Stimulated activated CD4-positive, alpha-beta T cell treated with anti-CD3 and anti-CD28 coated beads, TNF-alpha, amount 100 ng/mL, for 4 hours (primary cell): ENCODE measurements at regions not wholly inside any gene's neighbourhood (a gene's known extent, or its start where the extent isn't known, plus 50 kb on each side); places are given as distances from the start of the nearest gene placed in this dataset.

Experiments
- DNase-seq, 3 experiments: peaks; one replicate each; pipeline ENCODE4 v3.0.0-alpha.2; 2020; ENCODE audit warnings: low read depth in 3 of 3

GRCh38 chr7:142409471-142409870 lies 151.6 kb upstream of the PRSS58 start:
- no peak for DNase-seq

- no peak for DNase-seq
Observed at GRCh38 chr7:142408794-142409193, 150.9 kb upstream of the PRSS58 start.

GRCh38 chr7:142407939-142408570 lies 150.2 kb upstream of the PRSS58 start:
- no peak for DNase-seq

- DNase-seq, result no peak
Observed at GRCh38 chr7:142405122-142405765, 147.4 kb upstream of the PRSS58 start.

GRCh38 chr7:142401951-142402350 lies 144.1 kb upstream of the PRSS58 start:
- DNase-seq, result no peak

GRCh38 chr7:142400042-142400533 lies 142.2 kb upstream of the PRSS58 start:
- no peak for DNase-seq

- DNase-seq, result peak in 1 of 3 experiments; percentile 13
Observed at GRCh38 chr7:142391191-142391992, 133.5 kb upstream of the PRSS58 start.

GRCh38 chr7:142389544-142389943 lies 131.7 kb upstream of the PRSS58 start:
- DNase-seq, result no peak

GRCh38 chr7:142385491-142386340 lies 127.9 kb upstream of the PRSS58 start:
- DNase-seq, result no peak

GRCh38 chr7:142384493-142384922 lies 126.7 kb upstream of the PRSS58 start:
- DNase-seq, result peak in 1 of 3 experiments; percentile 6

GRCh38 chr7:142383841-142384492 lies 126.1 kb upstream of the PRSS58 start:
- DNase-seq, result no peak

- DNase-seq, result no peak
Observed at GRCh38 chr7:142381727-142382390, 124.0 kb upstream of the PRSS58 start.

GRCh38 chr7:142380069-142380468 lies 122.2 kb upstream of the PRSS58 start:
- DNase-seq, result no peak

GRCh38 chr7:142379201-142379885 lies 121.5 kb upstream of the PRSS58 start:
- no peak for DNase-seq

- no peak for DNase-seq
Observed at GRCh38 chr7:142377567-142377966, 119.7 kb upstream of the PRSS58 start.

GRCh38 chr7:142376356-142376997 lies 118.6 kb upstream of the PRSS58 start:
- no peak for DNase-seq

GRCh38 chr7:142375710-142376313 lies 118.0 kb upstream of the PRSS58 start:
- no peak for DNase-seq

- no peak for DNase-seq
Observed at GRCh38 chr7:142372727-142373126, 114.9 kb upstream of the PRSS58 start.
